ENCODE measurements at regions not wholly inside any gene's neighbourhood (a gene's known extent, or its start where the extent isn't known, plus 50 kb on each side); places are given as distances from the start of the nearest gene placed in this dataset.

DNA sequence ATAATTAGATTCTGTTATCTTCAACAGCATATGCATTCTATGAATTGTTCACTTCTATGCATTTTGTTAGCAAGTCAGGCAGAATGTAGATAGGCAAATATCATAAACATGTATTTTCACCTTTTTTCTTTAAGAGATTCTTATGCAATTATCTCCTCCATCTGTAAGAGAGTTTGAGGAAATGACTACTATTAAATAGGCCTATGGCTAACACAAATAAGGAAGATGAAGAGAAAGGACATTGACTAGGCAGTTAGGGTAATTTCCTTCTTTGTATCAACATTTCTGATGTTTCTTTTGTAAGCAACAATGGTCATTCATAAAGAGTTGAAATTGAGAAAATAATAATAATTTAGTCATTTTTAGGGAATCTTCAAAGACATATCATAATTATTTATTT is 145.2 kb upstream of the CDH12 start:
- no peak overlapping the region for H2AFZ ChIP-seq (ENCODE audit: low read depth, low read length)
- no peaks in the 10 kb centered on the region for H3K36me3 ChIP-seq (ENCODE audit: insufficient read depth, low read length)
- no peaks in the 10 kb centered on the region for H3K79me2 ChIP-seq (ENCODE audit: insufficient read depth, low read length)
- TF ChIP-seq, protein P1, sequence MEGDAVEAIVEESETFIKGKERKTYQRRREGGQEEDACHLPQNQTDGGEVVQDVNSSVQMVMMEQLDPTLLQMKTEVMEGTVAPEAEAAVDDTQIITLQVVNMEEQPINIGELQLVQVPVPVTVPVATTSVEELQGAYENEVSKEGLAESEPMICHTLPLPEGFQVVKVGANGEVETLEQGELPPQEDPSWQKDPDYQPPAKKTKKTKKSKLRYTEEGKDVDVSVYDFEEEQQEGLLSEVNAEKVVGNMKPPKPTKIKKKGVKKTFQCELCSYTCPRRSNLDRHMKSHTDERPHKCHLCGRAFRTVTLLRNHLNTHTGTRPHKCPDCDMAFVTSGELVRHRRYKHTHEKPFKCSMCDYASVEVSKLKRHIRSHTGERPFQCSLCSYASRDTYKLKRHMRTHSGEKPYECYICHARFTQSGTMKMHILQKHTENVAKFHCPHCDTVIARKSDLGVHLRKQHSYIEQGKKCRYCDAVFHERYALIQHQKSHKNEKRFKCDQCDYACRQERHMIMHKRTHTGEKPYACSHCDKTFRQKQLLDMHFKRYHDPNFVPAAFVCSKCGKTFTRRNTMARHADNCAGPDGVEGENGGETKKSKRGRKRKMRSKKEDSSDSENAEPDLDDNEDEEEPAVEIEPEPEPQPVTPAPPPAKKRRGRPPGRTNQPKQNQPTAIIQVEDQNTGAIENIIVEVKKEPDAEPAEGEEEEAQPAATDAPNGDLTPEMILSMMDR (IDR thresholded peaks at IDR 0.05; ENCODE audit: borderline replicate concordance, extremely low read depth, low read length, poor library complexity, severe bottlenecking): no peak
- TF ChIP-seq EZH2 (IDR thresholded peaks at IDR 0.05; ENCODE audit: borderline replicate concordance, low read depth, low read length, severe bottlenecking): no peak
- no peaks in the 10 kb centered on the region for H3K9me3 ChIP-seq (ENCODE audit: insufficient read depth, low read length, severe bottlenecking)
- no peak for DNase-seq
- no peaks in the 10 kb centered on the region for H4K20me1 ChIP-seq (ENCODE audit: insufficient read depth, low read length)
- no peak overlapping the region for H3K27ac ChIP-seq (ENCODE audit: low read length)
- H3K4me3 ChIP-seq (ENCODE audit: low read depth in 1 of 2, low read length in 2 of 2): no peak overlapping the region
- H3K4me2 ChIP-seq (ENCODE audit: insufficient read depth, low read length): no peak overlapping the region
- H3K9ac ChIP-seq (ENCODE audit: low read depth, low read length): no peak overlapping the region
- no peaks in the 10 kb centered on the region for H3K27me3 ChIP-seq (ENCODE audit: insufficient read depth, low read length, poor library complexity)
- H3K4me1 ChIP-seq (ENCODE audit: insufficient read depth, low read length): no peaks in the 10 kb centered on the region
- no peak for ATAC-seq (ENCODE audit: insufficient read depth, low read depth)

DNA sequence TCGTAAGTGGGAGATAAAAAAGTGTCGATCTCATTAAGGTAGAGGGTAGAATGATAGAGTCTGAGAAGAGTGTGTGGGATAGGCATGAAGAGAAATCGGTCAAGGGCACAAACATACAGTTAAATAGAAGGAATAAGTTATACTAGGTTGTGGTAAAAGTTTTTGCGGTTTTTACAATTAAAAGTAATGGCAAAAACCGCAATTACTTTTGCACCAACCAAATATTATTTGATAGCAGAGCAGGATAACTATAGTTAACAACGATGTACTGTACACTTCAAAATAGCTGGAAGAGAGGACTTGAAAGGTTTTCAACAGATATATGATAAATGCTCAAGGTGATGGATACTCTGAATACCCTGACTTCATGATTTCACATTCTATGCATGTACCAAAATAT is 135.8 kb upstream of the CDH12 start:
- Histone ChIP-seq H3K4me1 (ENCODE audit: insufficient read depth, low read length) (no peaks in the 10 kb centered on the region), H3K27ac (ENCODE audit: low read length) (no peak overlapping the region), H3K4me2 (ENCODE audit: insufficient read depth, low read length) (no peak overlapping the region), H3K36me3 (ENCODE audit: insufficient read depth, low read length) (no peaks in the 10 kb centered on the region), H3K9ac (ENCODE audit: low read depth, low read length) (no peak overlapping the region), H3K9me3 (ENCODE audit: insufficient read depth, low read length, severe bottlenecking) (no peaks in the 10 kb centered on the region), H3K4me3 (ENCODE audit: low read depth in 1 of 2, low read length in 2 of 2) (no peak overlapping the region), H3K79me2 (ENCODE audit: insufficient read depth, low read length) (no peaks in the 10 kb centered on the region), H3K27me3 (ENCODE audit: insufficient read depth, low read length, poor library complexity) (no peaks in the 10 kb centered on the region), H2AFZ (ENCODE audit: low read depth, low read length) (no peak overlapping the region), H4K20me1 (ENCODE audit: insufficient read depth, low read length) (no peaks in the 10 kb centered on the region)
- no peak for TF ChIP-seq EZH2 (IDR thresholded peaks at IDR 0.05; ENCODE audit: borderline replicate concordance, low read depth, low read length, severe bottlenecking)
- TF ChIP-seq, protein P1 (IDR thresholded peaks at IDR 0.05; ENCODE audit: borderline replicate concordance, extremely low read depth, low read length, poor library complexity, severe bottlenecking): no peak
- no peak for DNase-seq
- ATAC-seq (ENCODE audit: insufficient read depth, low read depth): no peak

DNA sequence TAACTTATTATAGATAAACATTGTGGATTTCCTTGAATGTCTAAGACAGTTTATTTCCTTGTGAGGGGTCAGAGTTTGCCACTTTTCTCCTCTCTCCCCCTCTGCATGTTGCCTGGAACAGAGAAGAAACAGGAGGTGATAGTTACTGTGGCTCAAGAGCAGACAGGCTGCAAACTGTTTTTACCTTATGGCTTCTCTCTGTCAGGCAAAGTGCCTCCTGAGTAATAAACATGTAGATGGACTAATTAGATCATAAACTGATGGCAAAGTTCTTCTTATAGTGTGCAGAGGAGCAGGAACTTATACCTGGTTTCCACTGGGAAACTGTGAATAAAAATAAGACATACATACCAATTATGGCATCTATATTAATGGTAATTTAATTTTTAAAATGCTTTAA is 133.1 kb upstream of the CDH12 start:
- Histone ChIP-seq H3K4me3 (ENCODE audit: low read depth in 1 of 2, low read length in 2 of 2) (no peak overlapping the region), H3K4me1 (ENCODE audit: insufficient read depth, low read length) (no peaks in the 10 kb centered on the region), H3K4me2 (ENCODE audit: insufficient read depth, low read length) (no peak overlapping the region), H3K27me3 (ENCODE audit: insufficient read depth, low read length, poor library complexity) (no peaks in the 10 kb centered on the region), H3K27ac (ENCODE audit: low read length) (no peak overlapping the region), H4K20me1 (ENCODE audit: insufficient read depth, low read length) (no peaks in the 10 kb centered on the region), H3K79me2 (ENCODE audit: insufficient read depth, low read length) (no peaks in the 10 kb centered on the region), H3K36me3 (ENCODE audit: insufficient read depth, low read length) (no peaks in the 10 kb centered on the region), H3K9ac (ENCODE audit: low read depth, low read length) (no peak overlapping the region), H3K9me3 (ENCODE audit: insufficient read depth, low read length, severe bottlenecking) (no peaks in the 10 kb centered on the region), H2AFZ (ENCODE audit: low read depth, low read length) (no peak overlapping the region)
- DNase-seq (no peak), ATAC-seq (ENCODE audit: insufficient read depth, low read depth) (no peak)
- TF ChIP-seq EZH2 (IDR thresholded peaks at IDR 0.05; ENCODE audit: borderline replicate concordance, low read depth, low read length, severe bottlenecking): no peak
- TF ChIP-seq, protein P1 (IDR thresholded peaks at IDR 0.05; ENCODE audit: borderline replicate concordance, extremely low read depth, low read length, poor library complexity, severe bottlenecking): no peak

DNA sequence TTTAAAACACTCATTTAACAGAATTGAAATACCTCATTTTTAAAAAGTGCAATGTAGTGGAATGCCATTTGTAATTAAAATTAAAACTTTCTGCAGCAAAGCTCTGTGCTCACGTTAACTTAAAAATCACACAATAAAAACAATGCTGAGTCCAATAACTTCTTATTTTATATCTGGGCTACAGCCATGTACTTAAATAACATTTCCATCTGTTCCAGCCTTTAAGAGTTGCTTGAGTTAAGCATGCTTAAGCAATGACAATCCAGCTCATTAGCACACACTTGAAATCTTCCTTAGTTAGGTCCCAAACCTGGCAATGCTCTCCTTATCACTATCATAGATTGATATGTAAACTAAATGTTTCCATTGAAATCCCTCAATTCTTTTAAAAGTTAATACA is 132.3 kb upstream of the CDH12 start:
- Histone ChIP-seq H3K4me2 (ENCODE audit: insufficient read depth, low read length) (no peak overlapping the region), H3K9me3 (ENCODE audit: insufficient read depth, low read length, severe bottlenecking) (no peaks in the 10 kb centered on the region), H3K4me1 (ENCODE audit: insufficient read depth, low read length) (no peaks in the 10 kb centered on the region), H3K27ac (ENCODE audit: low read length) (no peak overlapping the region), H3K4me3 (ENCODE audit: low read depth in 1 of 2, low read length in 2 of 2) (no peak overlapping the region), H4K20me1 (ENCODE audit: insufficient read depth, low read length) (no peaks in the 10 kb centered on the region), H3K79me2 (ENCODE audit: insufficient read depth, low read length) (no peaks in the 10 kb centered on the region), H3K27me3 (ENCODE audit: insufficient read depth, low read length, poor library complexity) (no peaks in the 10 kb centered on the region), H3K36me3 (ENCODE audit: insufficient read depth, low read length) (no peaks in the 10 kb centered on the region), H3K9ac (ENCODE audit: low read depth, low read length) (no peak overlapping the region), H2AFZ (ENCODE audit: low read depth, low read length) (no peak overlapping the region)
- DNase-seq (no peak), ATAC-seq (ENCODE audit: insufficient read depth, low read depth) (no peak)
- TF ChIP-seq, protein P1 (IDR thresholded peaks at IDR 0.05; ENCODE audit: borderline replicate concordance, extremely low read depth, low read length, poor library complexity, severe bottlenecking): no peak
- no peak for TF ChIP-seq EZH2 (IDR thresholded peaks at IDR 0.05; ENCODE audit: borderline replicate concordance, low read depth, low read length, severe bottlenecking)

Measured in DND-41 (cell line).